ENCODE measurements at regions not wholly inside any gene's neighbourhood (a gene's known extent, or its start where the extent isn't known, plus 50 kb on each side); places are given as distances from the start of the nearest gene placed in this dataset.

DNA sequence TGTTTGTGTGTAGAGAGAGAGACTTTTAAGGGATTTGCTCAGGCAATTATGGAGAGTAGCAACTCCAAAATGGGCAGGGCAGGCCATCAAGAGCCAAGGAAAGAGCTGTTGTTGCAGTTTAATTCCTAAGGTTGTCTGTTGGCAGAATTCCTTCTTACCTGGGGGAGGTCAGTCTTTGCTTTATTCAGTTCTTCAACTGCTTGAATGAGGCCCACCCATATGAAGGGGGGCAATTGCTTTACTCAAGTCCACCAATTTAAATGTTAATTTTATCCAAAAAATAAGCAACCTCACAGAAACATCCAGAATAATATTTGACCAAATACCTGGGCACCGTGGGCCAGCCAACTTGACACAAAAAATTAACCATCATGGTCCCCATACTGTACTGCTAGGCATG is 137.7 kb upstream of the KLHL25 start:
- intact Hi-C loops (cut with micrococcal nuclease) = no loop called here
- ChIA-PET POLR2A (no interaction called here), CTCF (no interaction called here)
- Histone ChIP-seq H3K9me3 (replicated peaks; ENCODE audit: control insufficient read depth, insufficient read depth, low read length) (no peaks in the 10 kb centered on the region), H3K27me3 (ENCODE audit: control insufficient read depth in 2 of 2, insufficient read depth in 2 of 2, low read length in 2 of 2) (no peaks in the 10 kb centered on the region), H3K27ac (ENCODE audit: insufficient read depth, low read depth, low read length) (no peak overlapping the region), H3K79me2 (ENCODE audit: control insufficient read depth, insufficient read depth, low read length) (no peaks in the 10 kb centered on the region), H4K20me1 (replicated peaks; ENCODE audit: control insufficient read depth, extremely low read depth, insufficient read depth, low read length) (no peaks in the 10 kb centered on the region), H2AFZ (ENCODE audit: low read depth, low read length) (no peak overlapping the region), H3K36me3 (ENCODE audit: control insufficient read depth in 2 of 2, extremely low read depth in 1 of 2, insufficient read depth in 2 of 2, low read length in 2 of 2) (no peaks in the 10 kb centered on the region), H3K4me1 (ENCODE audit: control insufficient read depth, extremely low read depth, insufficient read depth, low read length) (no peaks in the 10 kb centered on the region), H3K4me3 (replicated peaks in 1 of 3; ENCODE audit: insufficient read depth in 1 of 3, low read depth in 1 of 3, low read length in 3 of 3) (no peak overlapping the region), H3K9ac (replicated peaks; ENCODE audit: extremely low read depth, insufficient read depth, low read length) (no peak overlapping the region), H3K9me1 (replicated peaks; ENCODE audit: control insufficient read depth, extremely low read depth, insufficient read depth, low read length) (no peaks in the 10 kb centered on the region), H3K4me2 (ENCODE audit: insufficient read depth, low read length) (no peak overlapping the region)
- no TSS peak for BruUV-seq (replicated peaks)
- DNase-seq (ENCODE audit: low read depth, low spot score) (no peak), FAIRE-seq (no peak)
- TF ChIP-seq FOS (IDR thresholded peaks at IDR 0.05; ENCODE audit: borderline replicate concordance, insufficient read depth, low read length) = no peak
- TF ChIP-seq JUN (IDR thresholded peaks at IDR 0.05; ENCODE audit: borderline replicate concordance, insufficient read depth, insufficient read length, low read depth) = no peak
- TF ChIP-seq, protein P1, sequence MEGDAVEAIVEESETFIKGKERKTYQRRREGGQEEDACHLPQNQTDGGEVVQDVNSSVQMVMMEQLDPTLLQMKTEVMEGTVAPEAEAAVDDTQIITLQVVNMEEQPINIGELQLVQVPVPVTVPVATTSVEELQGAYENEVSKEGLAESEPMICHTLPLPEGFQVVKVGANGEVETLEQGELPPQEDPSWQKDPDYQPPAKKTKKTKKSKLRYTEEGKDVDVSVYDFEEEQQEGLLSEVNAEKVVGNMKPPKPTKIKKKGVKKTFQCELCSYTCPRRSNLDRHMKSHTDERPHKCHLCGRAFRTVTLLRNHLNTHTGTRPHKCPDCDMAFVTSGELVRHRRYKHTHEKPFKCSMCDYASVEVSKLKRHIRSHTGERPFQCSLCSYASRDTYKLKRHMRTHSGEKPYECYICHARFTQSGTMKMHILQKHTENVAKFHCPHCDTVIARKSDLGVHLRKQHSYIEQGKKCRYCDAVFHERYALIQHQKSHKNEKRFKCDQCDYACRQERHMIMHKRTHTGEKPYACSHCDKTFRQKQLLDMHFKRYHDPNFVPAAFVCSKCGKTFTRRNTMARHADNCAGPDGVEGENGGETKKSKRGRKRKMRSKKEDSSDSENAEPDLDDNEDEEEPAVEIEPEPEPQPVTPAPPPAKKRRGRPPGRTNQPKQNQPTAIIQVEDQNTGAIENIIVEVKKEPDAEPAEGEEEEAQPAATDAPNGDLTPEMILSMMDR (IDR thresholded peaks at IDR 0.05; ENCODE audit: extremely low read depth in 1 of 2, insufficient read depth in 1 of 2, low read depth in 1 of 2, low read length in 2 of 2) = no peak
- no peak for TF ChIP-seq MAX (IDR thresholded peaks at IDR 0.05; ENCODE audit: insufficient read depth, insufficient read length)
- TF ChIP-seq POLR2A (IDR thresholded peaks at IDR 0.05; ENCODE audit: low read depth, low read length) = no peak
- no peak for TF ChIP-seq GATA2 (IDR thresholded peaks at IDR 0.05; ENCODE audit: insufficient read depth, insufficient read length, low read depth, low read length)
- TF ChIP-seq MYC (IDR thresholded peaks at IDR 0.05; ENCODE audit: low read depth, low read length) = no peak
- TF ChIP-seq EZH2 (IDR thresholded peaks at IDR 0.05; ENCODE audit: borderline replicate concordance, low read depth, low read length, severe bottlenecking) = no peak
- no peak for TF ChIP-seq POLR2AphosphoS5 (IDR thresholded peaks at IDR 0.05; ENCODE audit: insufficient read depth, low read depth, low read length)
- dilution Hi-C loops (cut with MboI; ENCODE audit: extremely low pct_ligation_motif_present, low sequenced_read_pairs) = no loop called here

Measured in endothelial cell of umbilical vein (primary cell).